GM18520 (cell line): ENCODE measurements at regions not wholly inside any gene's neighbourhood (a gene's known extent, or its start where the extent isn't known, plus 50 kb on each side); places are given as distances from the start of the nearest gene placed in this dataset.

Experiments used
- ATAC-seq: cut with Tn5 transposase; IDR thresholded peaks from one replicate; pipeline ENCODE4 v1.9.1; 2021; ENCODE audit not compliant: unreplicated experiment

- ATAC-seq, result no peak
These were observed 57.3 kb upstream of the KCND2 start for GRCh38 chr7:120215654-120216053.

DNA sequence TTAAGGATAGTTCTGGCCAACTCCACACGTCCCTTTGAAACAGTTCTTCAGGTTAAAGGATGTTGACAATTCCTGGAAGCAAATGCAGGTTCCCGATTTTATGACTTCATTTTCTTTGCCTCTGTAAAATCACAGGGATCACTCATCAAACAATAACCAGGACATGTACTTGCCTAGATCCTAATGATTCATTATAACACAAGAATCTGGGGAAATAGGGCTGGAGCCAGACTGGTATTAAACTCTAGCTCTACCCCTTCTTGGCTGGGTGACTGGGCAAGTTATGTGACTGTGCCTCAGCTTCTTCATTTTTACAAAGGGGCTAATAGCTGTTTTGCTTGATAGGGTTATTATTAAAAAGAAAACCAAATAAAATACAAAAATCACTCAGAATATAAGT lies 56.0 kb upstream of the KCND2 start:
- ATAC-seq, result no peak

DNA sequence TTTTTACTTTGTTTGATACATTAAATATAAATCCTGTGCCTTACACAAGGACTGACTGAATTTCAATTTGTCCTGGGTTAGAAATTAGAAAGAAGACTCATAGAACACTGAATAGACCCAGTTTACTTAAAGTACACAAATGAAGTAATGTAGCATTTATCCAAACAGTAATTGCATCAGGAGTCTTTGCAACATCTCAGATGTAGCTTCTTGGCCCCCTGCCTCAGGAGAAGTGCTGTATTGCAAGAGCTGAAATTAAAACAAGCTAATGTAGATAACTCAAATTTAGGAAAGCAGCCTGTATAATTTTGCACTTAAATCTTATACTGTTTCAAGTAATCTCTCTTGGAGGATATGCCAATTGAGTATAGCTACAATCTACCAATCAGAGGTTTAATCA lies 54.3 kb upstream of the KCND2 start:
- ATAC-seq, result no peak

- ATAC-seq, result no peak
These were observed 51.3 kb upstream of the KCND2 start for GRCh38 chr7:120221666-120222065.
